ENCODE measurements at regions not wholly inside any gene's neighbourhood (a gene's known extent, or its start where the extent isn't known, plus 50 kb on each side); places are given as distances from the start of the nearest gene placed in this dataset.

GRCh38 chr2:105150231-105150630, 91.3 kb upstream of the GPR45 start:
- Histone ChIP-seq H3K27me3 (ENCODE audit: insufficient read depth, low read length) (peaks cover 76% of the 10 kb centered on the region), H3K27ac (ENCODE audit: low read depth, low read length) (no peak overlapping the region), H3K4me1 (ENCODE audit: control insufficient read depth, insufficient read depth, low read length, unreplicated experiment) (no peaks in the 10 kb centered on the region)

GRCh38 chr2:105154119-105154818, 87.3 kb upstream of the GPR45 start:
- H3K79me2 ChIP-seq (ENCODE audit: control insufficient read depth, insufficient read depth, low read length, unreplicated experiment), result no peaks in the 10 kb centered on the region
- peaks cover 50% of the 10 kb centered on the region for H3K27me3 ChIP-seq (ENCODE audit: insufficient read depth, low read length)
- no peak overlapping the region for H3K4me3 ChIP-seq (ENCODE audit: low read depth, low read length)
- no peak overlapping the region for H2AFZ ChIP-seq (ENCODE audit: low read length, unreplicated experiment)
- no peaks in the 10 kb centered on the region for H3K4me1 ChIP-seq (ENCODE audit: control insufficient read depth, insufficient read depth, low read length, unreplicated experiment)
- H3K36me3 ChIP-seq (ENCODE audit: insufficient read depth, low read length), result no peaks in the 10 kb centered on the region
- H3K27ac ChIP-seq (ENCODE audit: low read depth, low read length), result no peak overlapping the region

More at GRCh38 chr2:105150231-105150630, 91.3 kb upstream of the GPR45 start:
- H2AFZ ChIP-seq (ENCODE audit: low read length, unreplicated experiment), result no peak overlapping the region
- H3K36me3 ChIP-seq (ENCODE audit: insufficient read depth, low read length), result no peaks in the 10 kb centered on the region
- H3K79me2 ChIP-seq (ENCODE audit: control insufficient read depth, insufficient read depth, low read length, unreplicated experiment), result no peaks in the 10 kb centered on the region
- H3K4me3 ChIP-seq (ENCODE audit: low read depth, low read length), result no peak overlapping the region

GRCh38 chr2:105156166-105156565, 85.4 kb upstream of the GPR45 start:
- no peak overlapping the region for H3K4me3 ChIP-seq (ENCODE audit: low read depth, low read length)
- peaks cover 58% of the 10 kb centered on the region for H3K27me3 ChIP-seq (ENCODE audit: insufficient read depth, low read length)
- H2AFZ ChIP-seq (ENCODE audit: low read length, unreplicated experiment), result no peak overlapping the region
- H3K4me1 ChIP-seq (ENCODE audit: control insufficient read depth, insufficient read depth, low read length, unreplicated experiment), result no peaks in the 10 kb centered on the region
- H3K27ac ChIP-seq (ENCODE audit: low read depth, low read length), result no peak overlapping the region
- H3K36me3 ChIP-seq (ENCODE audit: insufficient read depth, low read length), result no peaks in the 10 kb centered on the region
- H3K79me2 ChIP-seq (ENCODE audit: control insufficient read depth, insufficient read depth, low read length, unreplicated experiment), result no peaks in the 10 kb centered on the region

GRCh38 chr2:105158002-105158401, 83.5 kb upstream of the GPR45 start:
- Histone ChIP-seq H3K27ac (ENCODE audit: low read depth, low read length) (no peak overlapping the region), H2AFZ (ENCODE audit: low read length, unreplicated experiment) (no peak overlapping the region), H3K27me3 (ENCODE audit: insufficient read depth, low read length) (peaks cover 53% of the 10 kb centered on the region), H3K4me1 (ENCODE audit: control insufficient read depth, insufficient read depth, low read length, unreplicated experiment) (no peaks in the 10 kb centered on the region), H3K79me2 (ENCODE audit: control insufficient read depth, insufficient read depth, low read length, unreplicated experiment) (no peaks in the 10 kb centered on the region), H3K4me3 (ENCODE audit: low read depth, low read length) (no peak overlapping the region), H3K36me3 (ENCODE audit: insufficient read depth, low read length) (no peaks in the 10 kb centered on the region)

GRCh38 chr2:105166688-105167087, 74.9 kb upstream of the GPR45 start:
- Histone ChIP-seq H3K4me3 (ENCODE audit: low read depth, low read length) (no peak overlapping the region), H3K27ac (ENCODE audit: low read depth, low read length) (no peak overlapping the region), H2AFZ (ENCODE audit: low read length, unreplicated experiment) (no peak overlapping the region), H3K79me2 (ENCODE audit: control insufficient read depth, insufficient read depth, low read length, unreplicated experiment) (no peaks in the 10 kb centered on the region), H3K27me3 (ENCODE audit: insufficient read depth, low read length) (peaks cover 70% of the 10 kb centered on the region), H3K4me1 (ENCODE audit: control insufficient read depth, insufficient read depth, low read length, unreplicated experiment) (no peaks in the 10 kb centered on the region), H3K36me3 (ENCODE audit: insufficient read depth, low read length) (no peaks in the 10 kb centered on the region)

GRCh38 chr2:105168543-105168942, 73.0 kb upstream of the GPR45 start:
- Histone ChIP-seq H3K79me2 (ENCODE audit: control insufficient read depth, insufficient read depth, low read length, unreplicated experiment) (no peaks in the 10 kb centered on the region), H2AFZ (ENCODE audit: low read length, unreplicated experiment) (no peak overlapping the region), H3K4me1 (ENCODE audit: control insufficient read depth, insufficient read depth, low read length, unreplicated experiment) (no peaks in the 10 kb centered on the region), H3K36me3 (ENCODE audit: insufficient read depth, low read length) (no peaks in the 10 kb centered on the region), H3K27me3 (ENCODE audit: insufficient read depth, low read length) (peaks cover 78% of the 10 kb centered on the region), H3K4me3 (ENCODE audit: low read depth, low read length) (no peak overlapping the region), H3K27ac (ENCODE audit: low read depth, low read length) (no peak overlapping the region)

GRCh38 chr2:105175231-105175630, 66.3 kb upstream of the GPR45 start:
- H3K79me2 ChIP-seq (ENCODE audit: control insufficient read depth, insufficient read depth, low read length, unreplicated experiment), result no peaks in the 10 kb centered on the region
- peaks cover 77% of the 10 kb centered on the region for H3K27me3 ChIP-seq (ENCODE audit: insufficient read depth, low read length)
- H3K36me3 ChIP-seq (ENCODE audit: insufficient read depth, low read length), result no peaks in the 10 kb centered on the region
- H3K4me1 ChIP-seq (ENCODE audit: control insufficient read depth, insufficient read depth, low read length, unreplicated experiment), result no peaks in the 10 kb centered on the region
- no peak overlapping the region for H2AFZ ChIP-seq (ENCODE audit: low read length, unreplicated experiment)
- H3K27ac ChIP-seq (ENCODE audit: low read depth, low read length), result no peak overlapping the region
- no peak overlapping the region for H3K4me3 ChIP-seq (ENCODE audit: low read depth, low read length)

GRCh38 chr2:105176429-105176828, 65.1 kb upstream of the GPR45 start:
- Histone ChIP-seq H3K79me2 (ENCODE audit: control insufficient read depth, insufficient read depth, low read length, unreplicated experiment) (no peaks in the 10 kb centered on the region), H2AFZ (ENCODE audit: low read length, unreplicated experiment) (no peak overlapping the region), H3K27me3 (ENCODE audit: insufficient read depth, low read length) (peaks cover 79% of the 10 kb centered on the region), H3K36me3 (ENCODE audit: insufficient read depth, low read length) (no peaks in the 10 kb centered on the region), H3K27ac (ENCODE audit: low read depth, low read length) (no peak overlapping the region), H3K4me1 (ENCODE audit: control insufficient read depth, insufficient read depth, low read length, unreplicated experiment) (no peaks in the 10 kb centered on the region), H3K4me3 (ENCODE audit: low read depth, low read length) (no peak overlapping the region)

- Histone ChIP-seq H3K27ac (ENCODE audit: low read depth, low read length) (no peak overlapping the region), H3K4me1 (ENCODE audit: control insufficient read depth, insufficient read depth, low read length, unreplicated experiment) (no peaks in the 10 kb centered on the region), H3K79me2 (ENCODE audit: control insufficient read depth, insufficient read depth, low read length, unreplicated experiment) (no peaks in the 10 kb centered on the region), H2AFZ (ENCODE audit: low read length, unreplicated experiment) (no peak overlapping the region), H3K36me3 (ENCODE audit: insufficient read depth, low read length) (no peaks in the 10 kb centered on the region), H3K4me3 (ENCODE audit: low read depth, low read length) (no peak overlapping the region), H3K27me3 (ENCODE audit: insufficient read depth, low read length) (peaks cover 85% of the 10 kb centered on the region)
These were observed 64.5 kb upstream of the GPR45 start for GRCh38 chr2:105177008-105177407.

- no peak overlapping the region for H2AFZ ChIP-seq (ENCODE audit: low read length, unreplicated experiment)
- no peaks in the 10 kb centered on the region for H3K79me2 ChIP-seq (ENCODE audit: control insufficient read depth, insufficient read depth, low read length, unreplicated experiment)
- H3K27ac ChIP-seq (ENCODE audit: low read depth, low read length), result no peak overlapping the region
- no peaks in the 10 kb centered on the region for H3K36me3 ChIP-seq (ENCODE audit: insufficient read depth, low read length)
- H3K4me1 ChIP-seq (ENCODE audit: control insufficient read depth, insufficient read depth, low read length, unreplicated experiment), result no peaks in the 10 kb centered on the region
- peaks cover 85% of the 10 kb centered on the region for H3K27me3 ChIP-seq (ENCODE audit: insufficient read depth, low read length)
- no peak overlapping the region for H3K4me3 ChIP-seq (ENCODE audit: low read depth, low read length)
These were observed 63.8 kb upstream of the GPR45 start for GRCh38 chr2:105177536-105178254.

Measured in ACC112 (cell line).